OCI-LY1 (cell line): ENCODE measurements at regions not wholly inside any gene's neighbourhood (a gene's known extent, or its start where the extent isn't known, plus 50 kb on each side); places are given as distances from the start of the nearest gene placed in this dataset.

Experiments used
- H2AFZ ChIP-seq: fragments of 200-600 bp; sonication (generic), shearing (Covaris generic); 2 replicates; pipeline ENCODE4 v1.6.0; 2014; ENCODE audit warnings: antibody characterized with exemption, mild to moderate bottlenecking, low read length
- H3F3A ChIP-seq: fragments of 200-600 bp; sonication (generic), shearing (Covaris generic); 2 replicates; pipeline ENCODE4 v1.6.0; 2014; ENCODE audit warnings: mild to moderate bottlenecking, antibody characterized with exemption, low read length, moderate library complexity; ENCODE audit not compliant: insufficient read depth
- H3K27ac ChIP-seq: fragments of 200-600 bp; sonication (generic); 2 replicates; pipeline ENCODE4 v1.5.1; 2014; ENCODE audit warnings: low read length, mixed run types, mild to moderate bottlenecking, low read depth; ENCODE audit not compliant: poor library complexity, severe bottlenecking
- H3K27me3 ChIP-seq: fragments of 200-600 bp; sonication (generic); 2 replicates; pipeline ENCODE4 v1.6.0; 2014; ENCODE audit warnings: antibody characterized with exemption, mild to moderate bottlenecking, low read length, moderate library complexity; ENCODE audit not compliant: insufficient read depth
- H3K36me3 ChIP-seq: fragments of 200-600 bp; sonication (generic); 2 replicates; pipeline ENCODE4 v1.6.1; 2014; ENCODE audit warnings: mild to moderate bottlenecking, antibody characterized with exemption, low read length, moderate library complexity, mixed read lengths; ENCODE audit not compliant: insufficient read depth
- H3K4me1 ChIP-seq: fragments of 200-600 bp; sonication (generic); 2 replicates; pipeline ENCODE4 v1.5.1; 2014; ENCODE audit warnings: mild to moderate bottlenecking, low read length, moderate library complexity; ENCODE audit not compliant: insufficient read depth, severe bottlenecking
- H3K4me2 ChIP-seq: fragments of 200-600 bp; sonication (generic), shearing (Covaris generic); 2 replicates; pipeline ENCODE4 v1.6.1; 2014; ENCODE audit warnings: low read length
- H3K4me3 ChIP-seq: fragments of 200-600 bp; sonication (generic); 2 replicates; pipeline ENCODE4 v1.5.1; 2014; ENCODE audit warnings: low read length, low read depth, mild to moderate bottlenecking, mixed read lengths; ENCODE audit not compliant: poor library complexity, severe bottlenecking
- H3K79me2 ChIP-seq: fragments of 200-600 bp; shearing (Covaris generic); 2 replicates; pipeline ENCODE4 v1.6.1; 2016; ENCODE audit warnings: mixed run types, low read length, mixed read lengths; ENCODE audit not compliant: insufficient read depth
- H3K9ac ChIP-seq: fragments of 200-600 bp; sonication (generic), shearing (Covaris generic); 2 replicates; pipeline ENCODE4 v1.6.1; 2014; ENCODE audit warnings: mild to moderate bottlenecking, low read length, mixed read lengths
- H3K9me2 ChIP-seq: fragments of 200-600 bp; sonication (generic), shearing (Covaris generic); 2 replicates; pipeline ENCODE4 v1.6.1; 2014; ENCODE audit warnings: low read depth, mild to moderate bottlenecking, low read length, mixed read lengths
- H3K9me3 ChIP-seq: fragments of 200-600 bp; shearing (Covaris generic); 2 replicates; pipeline ENCODE4 v1.6.1; 2014; ENCODE audit warnings: low read length, mixed read lengths
- H4K20me1 ChIP-seq: fragments of 200-600 bp; sonication (generic), shearing (Covaris generic); 2 replicates; pipeline ENCODE4 v1.6.0; 2016; ENCODE audit warnings: mild to moderate bottlenecking, low read length; ENCODE audit not compliant: insufficient read depth
- CTCF ChIP-seq: fragments of 200-600 bp; sonication (generic), shearing (Covaris generic); IDR thresholded peaks from 2 replicates; pipeline ENCODE4 v1.5.1; 2017; ENCODE audit warnings: mild to moderate bottlenecking, antibody characterized with exemption, low read length, moderate library complexity, mixed read lengths
- EZH2 ChIP-seq: fragments of 200-600 bp; sonication (generic), shearing (Covaris generic); IDR thresholded peaks from 2 replicates; pipeline ENCODE4 v1.8.0; 2017; ENCODE audit warnings: borderline replicate concordance, mixed run types, mild to moderate bottlenecking, antibody characterized with exemption, low read length, moderate library complexity, mixed read lengths

- H3K4me2 ChIP-seq: no peak overlapping the region
- TF ChIP-seq EZH2 (no peak), CTCF (no peak)
- H3K27me3 ChIP-seq: peaks cover 4% of the 10 kb centered on the region; the same call in 1 of the 2 replicates
- no peak overlapping the region for H2AFZ ChIP-seq
- no peak overlapping the region for H3K4me3 ChIP-seq
- H3K27ac ChIP-seq: no peak overlapping the region
- H3K4me1 ChIP-seq: peaks cover 10% of the 10 kb centered on the region
- no peaks in the 10 kb centered on the region for H3F3A ChIP-seq
- no peaks in the 10 kb centered on the region for H3K79me2 ChIP-seq
- no peaks in the 10 kb centered on the region for H4K20me1 ChIP-seq
- H3K9me3 ChIP-seq: no peaks in the 10 kb centered on the region
- no peak overlapping the region for H3K9ac ChIP-seq
- no peaks in the 10 kb centered on the region for H3K9me2 ChIP-seq
- H3K36me3 ChIP-seq: no peaks in the 10 kb centered on the region
Measured at GRCh38 chr7:3153118-3153517, 109.5 kb upstream of the CARD11 start.

GRCh38 chr7:3154317-3154716, 110.7 kb upstream of the CARD11 start:
- Histone ChIP-seq H3K36me3 (no peaks in the 10 kb centered on the region), H3K4me2 (no peak overlapping the region), H3K9ac (no peak overlapping the region), H3K27ac (no peak overlapping the region), H3F3A (no peaks in the 10 kb centered on the region), H3K9me2 (no peaks in the 10 kb centered on the region), H3K4me1 (peaks cover 10% of the 10 kb centered on the region), H3K79me2 (no peaks in the 10 kb centered on the region), H2AFZ (no peak overlapping the region), H3K4me3 (no peak overlapping the region), H3K27me3 (peaks cover 4% of the 10 kb centered on the region; the same call in 1 of the 2 replicates), H4K20me1 (no peaks in the 10 kb centered on the region), H3K9me3 (no peaks in the 10 kb centered on the region)
- TF ChIP-seq CTCF: no peak
- TF ChIP-seq EZH2: no peak

GRCh38 chr7:3154881-3155494, 111.3 kb upstream of the CARD11 start:
- peak; percentile 91 for TF ChIP-seq CTCF
- no peak for TF ChIP-seq EZH2
- peaks cover 4% of the 10 kb centered on the region; the same call in 1 of the 2 replicates for H3K27me3 ChIP-seq
- H3K4me3 ChIP-seq: no peak overlapping the region
- no peak overlapping the region for H3K4me2 ChIP-seq
- no peaks in the 10 kb centered on the region for H3K79me2 ChIP-seq
- peaks cover 8% of the 10 kb centered on the region for H3K4me1 ChIP-seq
- no peaks in the 10 kb centered on the region for H3K36me3 ChIP-seq
- no peaks in the 10 kb centered on the region for H3K9me3 ChIP-seq
- no peaks in the 10 kb centered on the region for H4K20me1 ChIP-seq
- no peak overlapping the region for H3K9ac ChIP-seq
- no peak overlapping the region for H2AFZ ChIP-seq
- H3K9me2 ChIP-seq: no peaks in the 10 kb centered on the region
- no peaks in the 10 kb centered on the region for H3F3A ChIP-seq
- no peak overlapping the region for H3K27ac ChIP-seq
